HCT116 (cell line): ENCODE measurements at regions not wholly inside any gene's neighbourhood (a gene's known extent, or its start where the extent isn't known, plus 50 kb on each side); places are given as distances from the start of the nearest gene placed in this dataset.

Experiments
- EZH2phosphoT487 ChIP-seq: fragments of 200-600 bp; IDR thresholded peaks from 2 replicates; pipeline ENCODE4 v1.6.1; 2018; ENCODE audit warnings: antibody characterized with exemption, borderline replicate concordance
- POLR2A ChIP-seq: IDR thresholded peaks from 2 replicates; pipeline ENCODE4 v1.7.0; 2011; ENCODE audit warnings: borderline replicate concordance; ENCODE audit not compliant: insufficient read depth, insufficient read length; ENCODE audit errors: extremely low read depth
- ZNF274 ChIP-seq: fragments of 200-500 bp; sonication (Bioruptor generic); IDR thresholded peaks from 2 replicates; pipeline ENCODE4 v1.6.1; 2014; ENCODE audit warnings: mild to moderate bottlenecking, low read depth, low read length, inconsistent platforms
- TF ChIP-seq, protein P1 (sequence below), 3 experiments: fragments of 200-600 bp in 1 of 3; sonication (generic) in 1 of 3; IDR thresholded peaks in 2 of 3; conservative IDR thresholded peaks in 1 of 3; 2 replicates each; pipeline ENCODE4 v1.5.1; 2012 to 2017; ENCODE audit warnings: low read depth in 2 of 3, low read length in 2 of 3, antibody characterized with exemption in 1 of 3, borderline replicate concordance in 1 of 3, control low read depth in 1 of 3, mild to moderate bottlenecking in 1 of 3, mixed read lengths in 1 of 3, mixed run types in 1 of 3, moderate library complexity in 1 of 3; ENCODE audit not compliant: insufficient read depth in 1 of 3

DNA sequence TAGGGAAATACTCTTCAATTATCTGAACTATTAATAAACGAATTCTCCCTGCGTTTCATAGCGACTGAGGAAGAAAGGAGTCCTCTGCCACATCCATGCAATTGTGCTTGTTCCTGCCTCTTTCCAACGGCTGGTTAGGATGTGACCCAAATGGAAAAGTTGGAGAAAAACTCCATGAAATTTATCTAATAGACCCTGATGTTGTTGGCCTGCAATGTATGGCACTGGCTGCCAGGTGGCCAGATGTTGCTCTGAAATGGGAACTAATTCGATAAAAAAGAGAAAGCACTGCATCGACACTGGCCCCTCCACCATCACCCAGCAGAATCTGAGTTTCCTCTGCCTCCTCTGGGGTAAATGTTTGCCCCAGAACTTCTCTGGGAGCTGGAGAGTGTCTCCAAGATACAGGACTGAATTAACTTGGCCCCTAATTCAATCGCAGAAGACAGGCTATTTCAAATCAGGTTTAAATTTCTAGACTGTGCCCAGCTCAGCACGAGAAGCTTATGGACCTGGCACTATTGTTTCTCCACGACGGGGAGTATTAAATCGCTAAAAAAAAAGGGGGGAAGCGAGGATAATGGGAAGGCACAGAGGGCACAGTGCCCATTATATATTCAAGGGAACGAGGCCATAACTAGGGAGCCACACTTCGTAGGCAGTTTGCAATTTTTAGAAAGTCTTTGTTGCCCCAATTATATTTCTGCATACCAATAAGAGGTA lies 103.9 kb downstream of the ZIC5 start:
- TF ChIP-seq, protein P1, sequence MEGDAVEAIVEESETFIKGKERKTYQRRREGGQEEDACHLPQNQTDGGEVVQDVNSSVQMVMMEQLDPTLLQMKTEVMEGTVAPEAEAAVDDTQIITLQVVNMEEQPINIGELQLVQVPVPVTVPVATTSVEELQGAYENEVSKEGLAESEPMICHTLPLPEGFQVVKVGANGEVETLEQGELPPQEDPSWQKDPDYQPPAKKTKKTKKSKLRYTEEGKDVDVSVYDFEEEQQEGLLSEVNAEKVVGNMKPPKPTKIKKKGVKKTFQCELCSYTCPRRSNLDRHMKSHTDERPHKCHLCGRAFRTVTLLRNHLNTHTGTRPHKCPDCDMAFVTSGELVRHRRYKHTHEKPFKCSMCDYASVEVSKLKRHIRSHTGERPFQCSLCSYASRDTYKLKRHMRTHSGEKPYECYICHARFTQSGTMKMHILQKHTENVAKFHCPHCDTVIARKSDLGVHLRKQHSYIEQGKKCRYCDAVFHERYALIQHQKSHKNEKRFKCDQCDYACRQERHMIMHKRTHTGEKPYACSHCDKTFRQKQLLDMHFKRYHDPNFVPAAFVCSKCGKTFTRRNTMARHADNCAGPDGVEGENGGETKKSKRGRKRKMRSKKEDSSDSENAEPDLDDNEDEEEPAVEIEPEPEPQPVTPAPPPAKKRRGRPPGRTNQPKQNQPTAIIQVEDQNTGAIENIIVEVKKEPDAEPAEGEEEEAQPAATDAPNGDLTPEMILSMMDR (IDR thresholded peaks at IDR 0.05 in 2 of 3, conservative IDR thresholded peaks at IDR 0.05 in 1 of 3; ENCODE audit: borderline replicate concordance in 1 of 3, insufficient read depth in 1 of 3, low read depth in 2 of 3, low read length in 2 of 3), result no peak
- TF ChIP-seq EZH2phosphoT487, result no peak
- TF ChIP-seq POLR2A, result no peak
- TF ChIP-seq ZNF274, result no peak
